OCI-LY3 (cell line): ENCODE measurements at regions not wholly inside any gene's neighbourhood (a gene's known extent, or its start where the extent isn't known, plus 50 kb on each side); places are given as distances from the start of the nearest gene placed in this dataset.

ENCODE experiments used
- EZH2phosphoT487 ChIP-seq: fragments of 200-600 bp; shearing (Covaris generic); IDR thresholded peaks from 2 replicates; pipeline ENCODE4 v1.6.1; 2018; ENCODE audit warnings: antibody characterized with exemption, mixed run types, low read depth
- TF ChIP-seq, protein P1 (sequence below): fragments of 200-600, 300-600 bp; sonication (generic); IDR thresholded peaks from 2 replicates; pipeline ENCODE4 v1.5.1; 2014; ENCODE audit warnings: antibody characterized with exemption, low read length, low read depth

DNA sequence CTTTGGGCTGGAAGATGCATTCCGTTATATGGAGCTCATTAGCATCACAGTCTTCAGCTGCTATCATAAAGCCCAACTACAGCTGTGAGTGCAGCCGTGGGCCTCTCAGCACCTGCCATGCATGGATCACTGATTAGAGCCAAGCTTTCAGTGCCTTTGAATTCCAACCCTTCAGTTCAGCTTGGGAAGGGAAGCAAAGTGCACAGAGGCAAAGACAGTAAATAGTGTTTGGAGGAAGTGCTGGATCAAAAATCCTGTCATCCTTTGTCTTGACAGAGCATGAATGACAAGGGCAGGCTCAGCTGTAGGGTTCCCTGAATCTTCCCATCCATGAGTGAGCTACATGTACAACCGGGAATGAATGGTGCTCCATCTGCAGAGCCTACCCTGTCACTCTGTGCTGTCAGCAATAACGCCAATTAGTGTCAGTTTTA, 153.7 kb downstream of the DNAJB9 start:
- TF ChIP-seq, protein P1, sequence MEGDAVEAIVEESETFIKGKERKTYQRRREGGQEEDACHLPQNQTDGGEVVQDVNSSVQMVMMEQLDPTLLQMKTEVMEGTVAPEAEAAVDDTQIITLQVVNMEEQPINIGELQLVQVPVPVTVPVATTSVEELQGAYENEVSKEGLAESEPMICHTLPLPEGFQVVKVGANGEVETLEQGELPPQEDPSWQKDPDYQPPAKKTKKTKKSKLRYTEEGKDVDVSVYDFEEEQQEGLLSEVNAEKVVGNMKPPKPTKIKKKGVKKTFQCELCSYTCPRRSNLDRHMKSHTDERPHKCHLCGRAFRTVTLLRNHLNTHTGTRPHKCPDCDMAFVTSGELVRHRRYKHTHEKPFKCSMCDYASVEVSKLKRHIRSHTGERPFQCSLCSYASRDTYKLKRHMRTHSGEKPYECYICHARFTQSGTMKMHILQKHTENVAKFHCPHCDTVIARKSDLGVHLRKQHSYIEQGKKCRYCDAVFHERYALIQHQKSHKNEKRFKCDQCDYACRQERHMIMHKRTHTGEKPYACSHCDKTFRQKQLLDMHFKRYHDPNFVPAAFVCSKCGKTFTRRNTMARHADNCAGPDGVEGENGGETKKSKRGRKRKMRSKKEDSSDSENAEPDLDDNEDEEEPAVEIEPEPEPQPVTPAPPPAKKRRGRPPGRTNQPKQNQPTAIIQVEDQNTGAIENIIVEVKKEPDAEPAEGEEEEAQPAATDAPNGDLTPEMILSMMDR = no peak
- TF ChIP-seq EZH2phosphoT487 = no peak
